ENCODE measurements at regions not wholly inside any gene's neighbourhood (a gene's known extent, or its start where the extent isn't known, plus 50 kb on each side); places are given as distances from the start of the nearest gene placed in this dataset.

DNA sequence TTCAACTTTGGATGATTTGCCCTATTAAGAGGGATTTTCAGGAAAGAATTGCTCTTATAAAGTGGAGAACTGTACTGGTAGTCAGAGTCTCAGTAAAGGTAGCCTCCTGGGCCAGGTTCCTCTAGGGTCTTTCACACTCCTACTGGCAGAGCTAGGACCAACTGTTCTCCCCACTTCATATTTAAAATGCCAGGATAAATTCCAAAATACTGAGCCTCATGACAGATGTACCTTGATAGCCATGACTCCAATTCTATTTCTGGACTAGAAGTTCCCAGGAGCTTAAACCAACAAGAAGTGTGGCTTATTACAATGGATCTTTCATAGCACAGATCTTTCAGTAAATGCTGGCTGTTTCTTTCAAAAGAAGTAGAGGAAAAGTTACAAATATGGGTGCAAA lies 126.5 kb downstream of the C12orf75 start:
- TF ChIP-seq, protein P1, sequence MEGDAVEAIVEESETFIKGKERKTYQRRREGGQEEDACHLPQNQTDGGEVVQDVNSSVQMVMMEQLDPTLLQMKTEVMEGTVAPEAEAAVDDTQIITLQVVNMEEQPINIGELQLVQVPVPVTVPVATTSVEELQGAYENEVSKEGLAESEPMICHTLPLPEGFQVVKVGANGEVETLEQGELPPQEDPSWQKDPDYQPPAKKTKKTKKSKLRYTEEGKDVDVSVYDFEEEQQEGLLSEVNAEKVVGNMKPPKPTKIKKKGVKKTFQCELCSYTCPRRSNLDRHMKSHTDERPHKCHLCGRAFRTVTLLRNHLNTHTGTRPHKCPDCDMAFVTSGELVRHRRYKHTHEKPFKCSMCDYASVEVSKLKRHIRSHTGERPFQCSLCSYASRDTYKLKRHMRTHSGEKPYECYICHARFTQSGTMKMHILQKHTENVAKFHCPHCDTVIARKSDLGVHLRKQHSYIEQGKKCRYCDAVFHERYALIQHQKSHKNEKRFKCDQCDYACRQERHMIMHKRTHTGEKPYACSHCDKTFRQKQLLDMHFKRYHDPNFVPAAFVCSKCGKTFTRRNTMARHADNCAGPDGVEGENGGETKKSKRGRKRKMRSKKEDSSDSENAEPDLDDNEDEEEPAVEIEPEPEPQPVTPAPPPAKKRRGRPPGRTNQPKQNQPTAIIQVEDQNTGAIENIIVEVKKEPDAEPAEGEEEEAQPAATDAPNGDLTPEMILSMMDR (conservative IDR thresholded peaks at IDR 0.05), result no peak
- H3K9me3 ChIP-seq (ENCODE audit: control insufficient read depth, low read length), result peaks cover 32% of the 10 kb centered on the region
- no peaks in the 10 kb centered on the region for H3K27me3 ChIP-seq (ENCODE audit: control insufficient read depth, insufficient read depth, low read length, poor library complexity, severe bottlenecking)
- H3K9me3 Mint-ChIP-seq, result peaks cover 28% of the 10 kb centered on the region
- H3K4me3 Mint-ChIP-seq, result no peak overlapping the region
- peaks cover 4% of the 10 kb centered on the region for H3K36me3 Mint-ChIP-seq (ENCODE audit: low read depth)
- DNase-seq, result no peak
- no peak overlapping the region for H3K27ac Mint-ChIP-seq
- peaks cover 11% of the 10 kb centered on the region for H3K4me1 ChIP-seq (ENCODE audit: control insufficient read depth, insufficient read depth, low read length)
- no peaks in the 10 kb centered on the region for H3K27me3 Mint-ChIP-seq (ENCODE audit: insufficient read depth)
- peaks cover 47% of the 10 kb centered on the region for H3K4me1 Mint-ChIP-seq
- no peak overlapping the region for H3K27ac ChIP-seq (ENCODE audit: low read depth, low read length)
- H3K9ac ChIP-seq (ENCODE audit: extremely low read depth, low read length, poor library complexity, severe bottlenecking), result no peak overlapping the region
- H3K36me3 ChIP-seq (ENCODE audit: control insufficient read depth, insufficient read depth, low read length), result no peaks in the 10 kb centered on the region
- peak overlapping the region; percentile 10 for H3K4me3 ChIP-seq (ENCODE audit: low read length)

GRCh38 chr12:105459760-105460330 lies 129.4 kb downstream of the C12orf75 start:
- Histone ChIP-seq H3K4me1 (ENCODE audit: control insufficient read depth, insufficient read depth, low read length) (peaks cover 11% of the 10 kb centered on the region), H3K9me3 (ENCODE audit: control insufficient read depth, low read length) (peaks cover 32% of the 10 kb centered on the region), H3K27me3 (ENCODE audit: control insufficient read depth, insufficient read depth, low read length, poor library complexity, severe bottlenecking) (no peaks in the 10 kb centered on the region), H3K36me3 (ENCODE audit: control insufficient read depth, insufficient read depth, low read length) (no peaks in the 10 kb centered on the region), H3K27ac (ENCODE audit: low read depth, low read length) (no peak overlapping the region), H3K4me3 (ENCODE audit: low read length) (peak overlapping the region; percentile 56), H3K9ac (ENCODE audit: extremely low read depth, low read length, poor library complexity, severe bottlenecking) (no peak overlapping the region)
- H3K36me3 Mint-ChIP-seq (ENCODE audit: low read depth), result peaks cover 4% of the 10 kb centered on the region
- peaks cover 28% of the 10 kb centered on the region for H3K9me3 Mint-ChIP-seq
- no peak overlapping the region for H3K4me3 Mint-ChIP-seq
- no peaks in the 10 kb centered on the region for H3K27me3 Mint-ChIP-seq (ENCODE audit: insufficient read depth)
- WGBS, 2 experiments (ENCODE audit: insufficient coverage in 1 of 2, insufficient read length in 1 of 2), result 40 to 67% methylated on average over 1 to 5 of the region's 6 CpGs
- peaks cover 44% of the 10 kb centered on the region for H3K4me1 Mint-ChIP-seq
- DNase-seq, result peak; percentile 91
- TF ChIP-seq, protein P1 (conservative IDR thresholded peaks at IDR 0.05), result no peak
- H3K27ac Mint-ChIP-seq, result peak overlapping the region; percentile 65

- no peak overlapping the region for H3K9ac ChIP-seq (ENCODE audit: extremely low read depth, low read length, poor library complexity, severe bottlenecking)
- peaks cover 31% of the 10 kb centered on the region for H3K9me3 ChIP-seq (ENCODE audit: control insufficient read depth, low read length)
- peaks cover 11% of the 10 kb centered on the region for H3K4me1 ChIP-seq (ENCODE audit: control insufficient read depth, insufficient read depth, low read length)
- DNase-seq, result no peak
- Mint-ChIP-seq H3K27ac (no peak overlapping the region), H3K4me1 (peaks cover 35% of the 10 kb centered on the region), H3K27me3 (ENCODE audit: insufficient read depth) (no peaks in the 10 kb centered on the region), H3K9me3 (peaks cover 28% of the 10 kb centered on the region), H3K36me3 (ENCODE audit: low read depth) (peaks cover 4% of the 10 kb centered on the region), H3K4me3 (no peak overlapping the region)
- H3K36me3 ChIP-seq (ENCODE audit: control insufficient read depth, insufficient read depth, low read length), result no peaks in the 10 kb centered on the region
- H3K27ac ChIP-seq (ENCODE audit: low read depth, low read length), result no peak overlapping the region
- H3K27me3 ChIP-seq (ENCODE audit: control insufficient read depth, insufficient read depth, low read length, poor library complexity, severe bottlenecking), result no peaks in the 10 kb centered on the region
- TF ChIP-seq, protein P1 (conservative IDR thresholded peaks at IDR 0.05), result no peak
- WGBS, 2 experiments (ENCODE audit: insufficient coverage in 1 of 2, insufficient read length in 1 of 2), result 91 to 100% methylated on average over 3 to 4 of the region's 4 CpGs
- H3K4me3 ChIP-seq (ENCODE audit: low read length), result no peak overlapping the region
Measured at GRCh38 chr12:105461271-105461943, 130.9 kb downstream of the C12orf75 start.

All from endodermal cell (in vitro differentiated cells).